Astrocyte of the spinal cord (primary cell): ENCODE measurements at regions not wholly inside any gene's neighbourhood (a gene's known extent, or its start where the extent isn't known, plus 50 kb on each side); places are given as distances from the start of the nearest gene placed in this dataset.
A peak's percentile ranks its signal among the peaks of the same experiment; 100 is the strongest.

Experiments
- DNase-seq: peaks from one replicate; pipeline ENCODE4 v3.0.0; 2011; ENCODE audit warnings: low read depth, low spot score
- H3K4me3 ChIP-seq: 2 replicates; pipeline ENCODE4 v1.5.1; 2011; ENCODE audit warnings: low read depth, mild to moderate bottlenecking, low read length, moderate library complexity
- CTCF ChIP-seq: IDR thresholded peaks from 2 replicates; pipeline ENCODE4 v1.5.1; 2012; ENCODE audit warnings: low read depth, mild to moderate bottlenecking, low read length, inconsistent platforms
- in situ Hi-C: cut with HindIII; loops from 2 replicates; pipeline ENCODE4 v1.10.0; 2017; ENCODE audit warnings: low sequenced_read_pairs

GRCh38 chr12:87270919-87271318 lies 758.3 kb downstream of the C12orf50 start:
- peak; percentile 31 for DNase-seq
- TF ChIP-seq CTCF, result no peak
- no peak overlapping the region for H3K4me3 ChIP-seq
- in situ Hi-C loops, result no loop called here

GRCh38 chr12:87266305-87266704 lies 762.9 kb downstream of the C12orf50 start:
- no peak overlapping the region for H3K4me3 ChIP-seq
- DNase-seq, result no peak
- peak; percentile 16 for TF ChIP-seq CTCF
- in situ Hi-C loops, result no loop called here

- in situ Hi-C loops, result no loop called here
- H3K4me3 ChIP-seq, result no peak overlapping the region
- no peak for TF ChIP-seq CTCF
- DNase-seq, result peak; percentile 20
Measured at GRCh38 chr12:87259391-87259790, 769.8 kb downstream of the C12orf50 start.

GRCh38 chr12:87254381-87255030 lies 774.7 kb downstream of the C12orf50 start:
- no peak overlapping the region for H3K4me3 ChIP-seq
- no peak for DNase-seq
- no peak for TF ChIP-seq CTCF
- in situ Hi-C loops, result no loop called here

- peak; percentile 12 for DNase-seq
- TF ChIP-seq CTCF, result no peak
- in situ Hi-C loops, result no loop called here
- no peak overlapping the region for H3K4me3 ChIP-seq
Measured at GRCh38 chr12:87253157-87253556, 776.0 kb downstream of the C12orf50 start.

GRCh38 chr12:87246726-87247125 lies 782.5 kb downstream of the C12orf50 start:
- H3K4me3 ChIP-seq, result no peak overlapping the region
- no peak for DNase-seq
- in situ Hi-C loops, result no loop called here
- TF ChIP-seq CTCF, result no peak
